IMR-90 (cell line): ENCODE measurements at regions not wholly inside any gene's neighbourhood (a gene's known extent, or its start where the extent isn't known, plus 50 kb on each side); places are given as distances from the start of the nearest gene placed in this dataset.

ENCODE experiments used
- ATAC-seq: fragments of 200-7000 bp; cut with Tn5 transposase; 2 replicates; pipeline ENCODE4 v1.9.1; 2020; ENCODE audit warnings: low read depth, mild to moderate bottlenecking, moderate library complexity
- BruUV-seq: library from RNA; stranded (reverse); fragments of 400-500 nt; replicated peaks from 2 replicates; lab custom pipeline; 2021; lab: Mats Ljungman, UMichigan
- CTCF ChIA-PET: fragments of 300-600 bp; formaldehyde crosslinking; extraction: SDS; loops from one replicate; lab custom pipeline; 2021; ENCODE audit warnings: antibody characterized with exemption; lab: Yijun Ruan, JAX
- POLR2A ChIA-PET: fragments of 300-600 bp; sonication (Branson Sonifier 250); formaldehyde crosslinking; loops from one replicate; lab custom pipeline; 2022; ENCODE audit warnings: antibody characterized with exemption; ENCODE audit not compliant: unreplicated experiment; lab: Charles Lee
- DNase-seq: peaks from one replicate; pipeline ENCODE4 v3.0.0; 2013
- H2AFZ ChIP-seq: replicated peaks from 2 replicates; pipeline ENCODE3; 2013; ENCODE audit warnings: low read length, mild to moderate bottlenecking; ENCODE audit not compliant: poor library complexity
- H2AK5ac ChIP-seq: 2 replicates; pipeline ENCODE4 v1.6.1; 2013; ENCODE audit warnings: low read depth, low read length, inconsistent platforms
- H2AK9ac ChIP-seq: replicated peaks from 2 replicates; pipeline ENCODE3; 2013; ENCODE audit warnings: mild to moderate bottlenecking, low read depth, low read length, moderate library complexity; ENCODE audit not compliant: poor library complexity
- H2BK120ac ChIP-seq: 2 replicates; pipeline ENCODE4 v1.6.1; 2013; ENCODE audit warnings: low read depth, low read length, inconsistent platforms
- H2BK15ac ChIP-seq: 3 replicates; pipeline ENCODE4 v1.6.1; 2013; ENCODE audit warnings: low read depth, low read length, inconsistent platforms
- H2BK20ac ChIP-seq: 2 replicates; pipeline ENCODE4 v1.6.1; 2013; ENCODE audit warnings: low read depth, mild to moderate bottlenecking, inconsistent platforms, low read length, moderate library complexity
- H2BK5ac ChIP-seq: 2 replicates; pipeline ENCODE4 v1.6.1; 2013; ENCODE audit warnings: mild to moderate bottlenecking, low read depth, low read length, inconsistent platforms; ENCODE audit not compliant: poor library complexity, severe bottlenecking
- H3K14ac ChIP-seq: replicated peaks from 2 replicates; pipeline ENCODE4 v1.6.1; 2013; ENCODE audit warnings: low read depth, low read length, inconsistent platforms
- H3K18ac ChIP-seq: 2 replicates; pipeline ENCODE4 v1.6.1; 2013; ENCODE audit warnings: low read depth, low read length, control low read depth
- H3K23ac ChIP-seq: 2 replicates; pipeline ENCODE4 v1.6.1; 2013; ENCODE audit warnings: low read depth, low read length, inconsistent platforms
- H3K27ac ChIP-seq: 2 replicates; pipeline ENCODE4 v1.5.1; 2013; ENCODE audit warnings: mild to moderate bottlenecking, control low read depth, low read length; ENCODE audit not compliant: insufficient read depth
- H3K27me3 ChIP-seq: 2 replicates; pipeline ENCODE4 v1.6.1; 2013; ENCODE audit warnings: low read length; ENCODE audit not compliant: control insufficient read depth, insufficient read depth
- H3K36me3 ChIP-seq: 2 replicates; pipeline ENCODE4 v1.6.1; 2013; ENCODE audit warnings: low read length, mixed read lengths; ENCODE audit not compliant: control insufficient read depth, insufficient read depth
- H3K4ac ChIP-seq: 2 replicates; pipeline ENCODE4 v1.6.1; 2013; ENCODE audit warnings: low read depth, low read length, inconsistent platforms
- H3K4me1 ChIP-seq: 2 replicates; pipeline ENCODE4 v1.6.1; 2013; ENCODE audit warnings: low read length, mixed read lengths; ENCODE audit not compliant: control insufficient read depth, insufficient read depth
- H3K4me2 ChIP-seq: 2 replicates; pipeline ENCODE4 v1.6.1; 2013; ENCODE audit warnings: low read depth, mild to moderate bottlenecking, control low read depth, low read length, moderate library complexity
- H3K4me3 ChIP-seq: 2 replicates; pipeline ENCODE4 v1.5.1; 2013; ENCODE audit warnings: low read depth, mild to moderate bottlenecking, control low read depth, low read length, moderate library complexity; ENCODE audit not compliant: insufficient read depth
- H3K56ac ChIP-seq: 2 replicates; pipeline ENCODE4 v1.6.1; 2013; ENCODE audit warnings: low read length, inconsistent platforms; ENCODE audit not compliant: insufficient read depth; ENCODE audit errors: extremely low read depth
- H3K79me1 ChIP-seq, 2 experiments: 2 replicates each; pipeline ENCODE4 v1.6.1; 2013; ENCODE audit warnings: low read length in 2 of 2, inconsistent platforms in 1 of 2, low read depth in 1 of 2
- H3K9ac ChIP-seq: 2 replicates; pipeline ENCODE4 v1.6.1; 2013; ENCODE audit warnings: low read depth, low read length, control low read depth
- H3K9me1 ChIP-seq: 2 replicates; pipeline ENCODE4 v1.6.1; 2013; ENCODE audit warnings: low read length, inconsistent platforms; ENCODE audit not compliant: insufficient read depth
- H3K9me3 ChIP-seq: 2 replicates; pipeline ENCODE4 v1.6.1; 2013; ENCODE audit warnings: low read length; ENCODE audit not compliant: control insufficient read depth, insufficient read depth
- H4K20me1 ChIP-seq: 2 replicates; pipeline ENCODE4 v1.6.1; 2013; ENCODE audit warnings: low read length, inconsistent platforms; ENCODE audit not compliant: insufficient read depth
- H4K5ac ChIP-seq: 2 replicates; pipeline ENCODE4 v1.6.1; 2013; ENCODE audit warnings: mild to moderate bottlenecking, low read depth, low read length, control low read depth
- H4K8ac ChIP-seq, 2 experiments: 2 replicates each; pipeline ENCODE4 v1.6.1; 2013; ENCODE audit warnings: low read depth in 2 of 2, low read length in 2 of 2, control low read depth in 1 of 2, inconsistent platforms in 1 of 2
- H4K91ac ChIP-seq: 2 replicates; pipeline ENCODE4 v1.6.1; 2013; ENCODE audit warnings: low read depth, low read length, inconsistent platforms; ENCODE audit not compliant: insufficient read depth
- CEBPB ChIP-seq: IDR thresholded peaks from 2 replicates; pipeline ENCODE4 v1.6.1; 2012; ENCODE audit warnings: low read depth, low read length, improper control_type of control experiment
- CHD1 ChIP-seq: IDR thresholded peaks from 2 replicates; pipeline ENCODE4 v1.6.1; 2012; ENCODE audit warnings: low read depth, low read length, improper control_type of control experiment
- FOS ChIP-seq: fragments of 150-350 bp; IDR thresholded peaks from 2 replicates; pipeline ENCODE4 v1.6.1; 2016; ENCODE audit warnings: low read depth, low read length
- MAFK ChIP-seq: IDR thresholded peaks from 2 replicates; pipeline ENCODE4 v1.6.1; 2012; ENCODE audit warnings: low read depth, low read length, improper control_type of control experiment
- MAZ ChIP-seq: IDR thresholded peaks from 2 replicates; pipeline ENCODE4 v1.6.1; 2012; ENCODE audit warnings: low read depth, mild to moderate bottlenecking, low read length, improper control_type of control experiment, moderate library complexity, borderline replicate concordance
- MXI1 ChIP-seq: IDR thresholded peaks from 2 replicates; pipeline ENCODE4 v1.6.1; 2012; ENCODE audit warnings: low read depth, mild to moderate bottlenecking, low read length, moderate library complexity, borderline replicate concordance
- POLR2A ChIP-seq: IDR thresholded peaks from 2 replicates; pipeline ENCODE4 v1.6.1; 2012; ENCODE audit warnings: mild to moderate bottlenecking, low read depth, low read length
- RAD21 ChIP-seq: IDR thresholded peaks from 2 replicates; pipeline ENCODE4 v1.6.1; 2012; ENCODE audit warnings: low read length, improper control_type of control experiment
- RCOR1 ChIP-seq: IDR thresholded peaks from 2 replicates; pipeline ENCODE4 v1.6.1; 2012; ENCODE audit warnings: mild to moderate bottlenecking, low read length, improper control_type of control experiment; ENCODE audit not compliant: insufficient replicate concordance
- RFX5 ChIP-seq: IDR thresholded peaks from 2 replicates; pipeline ENCODE4 v1.8.0; 2012; ENCODE audit warnings: low read depth, mild to moderate bottlenecking, low read length, moderate library complexity
- SMC3 ChIP-seq: fragments of 150-350 bp; IDR thresholded peaks from 2 replicates; pipeline ENCODE4 v1.6.1; 2016; ENCODE audit warnings: low read depth, mild to moderate bottlenecking, antibody characterized with exemption, low read length, moderate library complexity
- WGBS, 2 experiments: methylation state at CpG; one replicate each; pipeline versions ENCODE4 v1.1.5 to v1.1.7; 2013; ENCODE audit warnings: missing lambda C conversion rate in 2 of 2; ENCODE audit not compliant: insufficient read length in 1 of 2; ENCODE audit errors: extremely low coverage in 2 of 2; 5-methylcytosine and 5-hydroxymethylcytosine counted together
- dilution Hi-C: fragments of 300-500 bp; cut with HindIII; formaldehyde crosslinking; loops from one replicate; pipeline ENCODE4 v1.14.3; 2018; ENCODE audit warnings: low sequenced_read_pairs; ENCODE audit not compliant: unreplicated experiment
- in situ Hi-C: fragments of 300-500 bp; cut with MboI; formaldehyde crosslinking; loops from 3 replicates; pipeline ENCODE4 v1.14.3; 2019; ENCODE audit warnings: low sequenced_read_pairs, inconsistent platforms, mixed read lengths
- intact Hi-C: fragments of 100-400 bp; cut with micrococcal nuclease; formaldehyde crosslinking; loops from 2 replicates; pipeline ENCODE4 v1.10.0; 2022
- TF ChIP-seq, protein P1 (sequence below): fragments of 150-350 bp; IDR thresholded peaks from 2 replicates; pipeline ENCODE4 v1.6.1; 2016; ENCODE audit warnings: low read depth, mild to moderate bottlenecking, low read length, moderate library complexity, borderline replicate concordance
- TF ChIP-seq, protein P2 (sequence below): fragments of 150-350 bp; IDR thresholded peaks from 2 replicates; pipeline ENCODE4 v1.6.1; 2017; ENCODE audit warnings: mild to moderate bottlenecking, antibody characterized with exemption, low read length, low read depth
- TF ChIP-seq, protein P3 (sequence below): conservative IDR thresholded peaks from 2 replicates; pipeline ENCODE4 v1.5.1; 2012; ENCODE audit warnings: mild to moderate bottlenecking, low read depth, low read length, improper control_type of control experiment

DNA sequence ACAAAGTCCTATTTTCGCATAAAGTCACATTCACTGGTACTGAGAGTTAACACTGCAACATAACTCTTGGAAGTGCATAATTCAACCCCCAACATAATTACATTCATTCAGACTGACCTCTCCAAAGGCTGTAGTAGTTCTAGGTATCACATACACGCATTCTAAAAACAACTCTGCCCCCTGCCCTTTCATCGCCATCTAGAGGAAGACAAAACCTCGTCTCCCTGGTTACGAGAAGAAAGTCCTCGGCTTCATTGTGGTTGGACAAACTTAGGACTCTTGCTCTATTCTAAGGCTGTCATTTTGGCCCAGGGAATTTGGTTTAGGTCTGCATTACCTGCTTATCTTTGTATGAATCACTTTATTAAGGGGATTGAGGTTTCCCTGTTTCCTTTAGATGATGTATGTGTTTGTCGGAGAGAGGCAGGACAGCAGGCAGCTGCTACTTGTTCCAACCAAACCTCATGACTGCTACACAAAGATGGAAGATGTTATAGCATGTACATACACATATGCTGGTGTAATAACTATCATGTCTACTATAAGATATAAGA, 215.4 kb upstream of the NRXN1 start:
- no TSS peak for BruUV-seq
- Histone ChIP-seq H3K14ac (no peak overlapping the region), H3K56ac (no peak overlapping the region), H3K9me1 (no peaks in the 10 kb centered on the region), H3K4ac (no peak overlapping the region), H3K27me3 (no peaks in the 10 kb centered on the region), H3K23ac (no peak overlapping the region), H2AFZ (no peak overlapping the region), H3K9ac (no peak overlapping the region), H2BK15ac (no peak overlapping the region), H3K9me3 (no peaks in the 10 kb centered on the region), H2BK120ac (no peak overlapping the region), H3K27ac (no peak overlapping the region), H2AK9ac (no peak overlapping the region), H4K8ac (no peak overlapping the region), H2BK20ac (no peak overlapping the region), H3K4me2 (no peak overlapping the region), H4K91ac (no peak overlapping the region), H2AK5ac (no peak overlapping the region), H3K18ac (no peak overlapping the region), H2BK5ac (no peak overlapping the region), H3K36me3 (no peaks in the 10 kb centered on the region), H3K4me3 (no peak overlapping the region), H4K5ac (no peak overlapping the region), H4K20me1 (no peaks in the 10 kb centered on the region), H3K79me1 (no peaks in the 10 kb centered on the region), H3K4me1 (no peaks in the 10 kb centered on the region)
- WGBS, 2 experiments, result 20% methylated on average over 1 of the region's 7 CpGs; no CpG with 5 or more reads in 1 of the 2 experiments
- intact Hi-C loops (no loop called here), dilution Hi-C loops (no loop called here), in situ Hi-C loops (no loop called here)
- TF ChIP-seq RAD21, result no peak
- TF ChIP-seq, protein P1, sequence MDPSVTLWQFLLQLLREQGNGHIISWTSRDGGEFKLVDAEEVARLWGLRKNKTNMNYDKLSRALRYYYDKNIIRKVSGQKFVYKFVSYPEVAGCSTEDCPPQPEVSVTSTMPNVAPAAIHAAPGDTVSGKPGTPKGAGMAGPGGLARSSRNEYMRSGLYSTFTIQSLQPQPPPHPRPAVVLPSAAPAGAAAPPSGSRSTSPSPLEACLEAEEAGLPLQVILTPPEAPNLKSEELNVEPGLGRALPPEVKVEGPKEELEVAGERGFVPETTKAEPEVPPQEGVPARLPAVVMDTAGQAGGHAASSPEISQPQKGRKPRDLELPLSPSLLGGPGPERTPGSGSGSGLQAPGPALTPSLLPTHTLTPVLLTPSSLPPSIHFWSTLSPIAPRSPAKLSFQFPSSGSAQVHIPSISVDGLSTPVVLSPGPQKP, result no peak
- no peak for TF ChIP-seq RFX5
- no peak for TF ChIP-seq MXI1
- TF ChIP-seq MAZ, result no peak
- TF ChIP-seq CHD1, result no peak
- TF ChIP-seq SMC3, result no peak
- TF ChIP-seq, protein P2, sequence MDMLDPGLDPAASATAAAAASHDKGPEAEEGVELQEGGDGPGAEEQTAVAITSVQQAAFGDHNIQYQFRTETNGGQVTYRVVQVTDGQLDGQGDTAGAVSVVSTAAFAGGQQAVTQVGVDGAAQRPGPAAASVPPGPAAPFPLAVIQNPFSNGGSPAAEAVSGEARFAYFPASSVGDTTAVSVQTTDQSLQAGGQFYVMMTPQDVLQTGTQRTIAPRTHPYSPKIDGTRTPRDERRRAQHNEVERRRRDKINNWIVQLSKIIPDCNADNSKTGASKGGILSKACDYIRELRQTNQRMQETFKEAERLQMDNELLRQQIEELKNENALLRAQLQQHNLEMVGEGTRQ, result no peak
- no peak for TF ChIP-seq POLR2A
- no peak for TF ChIP-seq RCOR1
- TF ChIP-seq, protein P3, sequence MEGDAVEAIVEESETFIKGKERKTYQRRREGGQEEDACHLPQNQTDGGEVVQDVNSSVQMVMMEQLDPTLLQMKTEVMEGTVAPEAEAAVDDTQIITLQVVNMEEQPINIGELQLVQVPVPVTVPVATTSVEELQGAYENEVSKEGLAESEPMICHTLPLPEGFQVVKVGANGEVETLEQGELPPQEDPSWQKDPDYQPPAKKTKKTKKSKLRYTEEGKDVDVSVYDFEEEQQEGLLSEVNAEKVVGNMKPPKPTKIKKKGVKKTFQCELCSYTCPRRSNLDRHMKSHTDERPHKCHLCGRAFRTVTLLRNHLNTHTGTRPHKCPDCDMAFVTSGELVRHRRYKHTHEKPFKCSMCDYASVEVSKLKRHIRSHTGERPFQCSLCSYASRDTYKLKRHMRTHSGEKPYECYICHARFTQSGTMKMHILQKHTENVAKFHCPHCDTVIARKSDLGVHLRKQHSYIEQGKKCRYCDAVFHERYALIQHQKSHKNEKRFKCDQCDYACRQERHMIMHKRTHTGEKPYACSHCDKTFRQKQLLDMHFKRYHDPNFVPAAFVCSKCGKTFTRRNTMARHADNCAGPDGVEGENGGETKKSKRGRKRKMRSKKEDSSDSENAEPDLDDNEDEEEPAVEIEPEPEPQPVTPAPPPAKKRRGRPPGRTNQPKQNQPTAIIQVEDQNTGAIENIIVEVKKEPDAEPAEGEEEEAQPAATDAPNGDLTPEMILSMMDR, result no peak
- no peak for TF ChIP-seq FOS
- TF ChIP-seq MAFK, result no peak
- TF ChIP-seq CEBPB, result no peak
- CTCF ChIA-PET, result no interaction called here
- no peak for DNase-seq
- no peak for ATAC-seq
- POLR2A ChIA-PET, result no interaction called here
